Mesendoderm (in vitro differentiated cells): ENCODE measurements at regions not wholly inside any gene's neighbourhood (a gene's known extent, or its start where the extent isn't known, plus 50 kb on each side); places are given as distances from the start of the nearest gene placed in this dataset.

Source experiments
- DNase-seq: peaks from one replicate; pipeline ENCODE4 v3.0.0; 2013
- H2AK5ac ChIP-seq: 2 replicates; pipeline ENCODE4 v1.6.1; 2013; ENCODE audit warnings: low read length, inconsistent platforms
- H2BK120ac ChIP-seq: 2 replicates; pipeline ENCODE4 v1.6.1; 2013; ENCODE audit warnings: low read depth, mild to moderate bottlenecking, low read length, moderate library complexity, mixed read lengths
- H2BK15ac ChIP-seq: replicated peaks from 2 replicates; pipeline ENCODE4 v1.6.1; 2013; ENCODE audit warnings: low read depth, mild to moderate bottlenecking, moderate library complexity
- H2BK5ac ChIP-seq: 2 replicates; pipeline ENCODE4 v1.6.1; 2013; ENCODE audit warnings: low read length, inconsistent platforms
- H3K18ac ChIP-seq: 2 replicates; pipeline ENCODE4 v1.6.1; 2013; ENCODE audit warnings: mild to moderate bottlenecking, low read length, mixed read lengths
- H3K23ac ChIP-seq: one replicate; pipeline ENCODE4 v1.6.1; 2013; ENCODE audit warnings: low read length
- H3K27ac ChIP-seq: 2 replicates; pipeline ENCODE4 v1.5.1; 2013; ENCODE audit warnings: low read depth, mild to moderate bottlenecking, inconsistent platforms, low read length, moderate library complexity
- H3K27me3 ChIP-seq: 2 replicates; pipeline ENCODE4 v1.6.1; 2013; ENCODE audit warnings: low read length, control low read depth, mild to moderate bottlenecking, inconsistent platforms; ENCODE audit not compliant: insufficient read depth, poor library complexity
- H3K36me3 ChIP-seq: 2 replicates; pipeline ENCODE4 v1.6.1; 2013; ENCODE audit warnings: low read length, inconsistent platforms; ENCODE audit not compliant: control insufficient read depth, insufficient read depth
- H3K4ac ChIP-seq: one replicate; pipeline ENCODE4 v1.6.1; 2013; ENCODE audit warnings: low read depth, mild to moderate bottlenecking, low read length, moderate library complexity
- H3K4me1 ChIP-seq: 2 replicates; pipeline ENCODE4 v1.6.1; 2013; ENCODE audit warnings: low read depth, low read length, inconsistent platforms; ENCODE audit not compliant: control insufficient read depth
- H3K4me2 ChIP-seq: 2 replicates; pipeline ENCODE4 v1.6.1; 2013; ENCODE audit warnings: low read length
- H3K4me3 ChIP-seq: 2 replicates; pipeline ENCODE4 v1.5.1; 2013; ENCODE audit warnings: mild to moderate bottlenecking, low read length
- H3K56ac ChIP-seq: one replicate; pipeline ENCODE4 v1.6.1; 2013; ENCODE audit warnings: low read length
- H3K79me1 ChIP-seq: 2 replicates; pipeline ENCODE4 v1.6.1; 2013; ENCODE audit warnings: low read length, inconsistent platforms
- H3K79me2 ChIP-seq: 2 replicates; pipeline ENCODE4 v1.6.1; 2013; ENCODE audit warnings: mild to moderate bottlenecking, low read length; ENCODE audit not compliant: control insufficient read depth, insufficient read depth
- H3K9ac ChIP-seq: 2 replicates; pipeline ENCODE4 v1.6.1; 2013; ENCODE audit warnings: low read length, inconsistent platforms
- H4K5ac ChIP-seq: one replicate; pipeline ENCODE4 v1.6.1; 2013; ENCODE audit warnings: low read length
- H4K8ac ChIP-seq: one replicate; pipeline ENCODE4 v1.6.1; 2013; ENCODE audit warnings: low read depth, mild to moderate bottlenecking, control low read depth, low read length, moderate library complexity
- WGBS: extraction: QIAGEN DNeasy Blood & Tissue Kit; methylation state at CpG from one replicate; pipeline ENCODE4 v1.1.7; 2013; ENCODE audit warnings: low lambda C conversion rate, missing lambda C conversion rate; ENCODE audit not compliant: insufficient coverage; ENCODE audit errors: extremely low coverage; 5-methylcytosine and 5-hydroxymethylcytosine counted together

- WGBS: no CpG with 5 or more reads among the region's 1 CpG
- H3K36me3 ChIP-seq: no peaks in the 10 kb centered on the region
- H4K8ac ChIP-seq: no peak overlapping the region
- no peak overlapping the region for H2BK120ac ChIP-seq
- H2AK5ac ChIP-seq: no peak overlapping the region
- no peaks in the 10 kb centered on the region for H3K27me3 ChIP-seq
- H3K23ac ChIP-seq: no peak overlapping the region
- no peaks in the 10 kb centered on the region for H3K79me1 ChIP-seq
- H3K27ac ChIP-seq: no peak overlapping the region
- H3K4me2 ChIP-seq: no peak overlapping the region
- no peak overlapping the region for H3K18ac ChIP-seq
- H3K56ac ChIP-seq: no peak overlapping the region
- no peak overlapping the region for H4K5ac ChIP-seq
- no peak overlapping the region for H2BK5ac ChIP-seq
- no peak overlapping the region for H3K4ac ChIP-seq
- H3K9ac ChIP-seq: no peak overlapping the region
- H2BK15ac ChIP-seq: no peak overlapping the region
- H3K79me2 ChIP-seq: no peaks in the 10 kb centered on the region
- no peaks in the 10 kb centered on the region for H3K4me1 ChIP-seq
- DNase-seq: no peak
- H3K4me3 ChIP-seq: no peak overlapping the region
Measured at GRCh38 chrX:111020283-111020682, 75.7 kb upstream of the PAK3 start.

GRCh38 chrX:111013778-111014455 is 82.1 kb upstream of the PAK3 start:
- DNase-seq: no peak
- no CpG with 5 or more reads among the region's 3 CpGs for WGBS

GRCh38 chrX:111010111-111010510 is 85.9 kb upstream of the PAK3 start:
- H3K56ac ChIP-seq: no peak overlapping the region
- H2BK15ac ChIP-seq: no peak overlapping the region
- H3K79me2 ChIP-seq: no peaks in the 10 kb centered on the region
- no peak overlapping the region for H3K23ac ChIP-seq
- no peak overlapping the region for H3K9ac ChIP-seq
- H2AK5ac ChIP-seq: no peak overlapping the region
- no peaks in the 10 kb centered on the region for H3K27me3 ChIP-seq
- DNase-seq: peak; percentile 10
- no peak overlapping the region for H4K5ac ChIP-seq
- no peaks in the 10 kb centered on the region for H3K36me3 ChIP-seq
- no peak overlapping the region for H3K4me2 ChIP-seq
- WGBS: no CpG with 5 or more reads among the region's 3 CpGs
- no peak overlapping the region for H3K18ac ChIP-seq
- H2BK120ac ChIP-seq: no peak overlapping the region
- no peak overlapping the region for H3K4me3 ChIP-seq
- no peak overlapping the region for H3K4ac ChIP-seq
- H2BK5ac ChIP-seq: no peak overlapping the region
- no peaks in the 10 kb centered on the region for H3K4me1 ChIP-seq
- no peak overlapping the region for H3K27ac ChIP-seq
- no peak overlapping the region for H4K8ac ChIP-seq
- no peaks in the 10 kb centered on the region for H3K79me1 ChIP-seq

More at GRCh38 chrX:111013778-111014455, 82.1 kb upstream of the PAK3 start:
- H2AK5ac ChIP-seq: no peak overlapping the region
- H3K4me1 ChIP-seq: no peaks in the 10 kb centered on the region
- no peak overlapping the region for H3K4ac ChIP-seq
- H3K23ac ChIP-seq: no peak overlapping the region
- H3K79me2 ChIP-seq: no peaks in the 10 kb centered on the region
- H3K27ac ChIP-seq: no peak overlapping the region
- H4K5ac ChIP-seq: no peak overlapping the region
- no peaks in the 10 kb centered on the region for H3K79me1 ChIP-seq
- H3K56ac ChIP-seq: no peak overlapping the region
- no peak overlapping the region for H3K4me2 ChIP-seq
- no peak overlapping the region for H3K18ac ChIP-seq
- H3K27me3 ChIP-seq: no peaks in the 10 kb centered on the region
- H3K4me3 ChIP-seq: no peak overlapping the region
- no peak overlapping the region for H2BK15ac ChIP-seq
- H2BK120ac ChIP-seq: no peak overlapping the region
- H3K36me3 ChIP-seq: no peaks in the 10 kb centered on the region
- H3K9ac ChIP-seq: no peak overlapping the region
- no peak overlapping the region for H2BK5ac ChIP-seq
- no peak overlapping the region for H4K8ac ChIP-seq

- no peaks in the 10 kb centered on the region for H3K36me3 ChIP-seq
- H4K8ac ChIP-seq: no peak overlapping the region
- WGBS: no CpG with 5 or more reads among the region's 3 CpGs
- H2BK120ac ChIP-seq: no peak overlapping the region
- no peaks in the 10 kb centered on the region for H3K27me3 ChIP-seq
- H2BK5ac ChIP-seq: no peak overlapping the region
- no peak overlapping the region for H3K4me2 ChIP-seq
- no peak overlapping the region for H3K56ac ChIP-seq
- H2BK15ac ChIP-seq: no peak overlapping the region
- H3K4me3 ChIP-seq: no peak overlapping the region
- H3K18ac ChIP-seq: no peak overlapping the region
- H3K23ac ChIP-seq: no peak overlapping the region
- DNase-seq: no peak
- H3K4me1 ChIP-seq: no peaks in the 10 kb centered on the region
- H3K79me2 ChIP-seq: no peaks in the 10 kb centered on the region
- H2AK5ac ChIP-seq: no peak overlapping the region
- no peak overlapping the region for H4K5ac ChIP-seq
- no peak overlapping the region for H3K9ac ChIP-seq
- H3K79me1 ChIP-seq: no peaks in the 10 kb centered on the region
- H3K4ac ChIP-seq: no peak overlapping the region
- no peak overlapping the region for H3K27ac ChIP-seq
Measured at GRCh38 chrX:111009256-111009655, 86.7 kb upstream of the PAK3 start.

GRCh38 chrX:111008126-111008525 is 87.9 kb upstream of the PAK3 start:
- H3K18ac ChIP-seq: no peak overlapping the region
- WGBS: no CpG with 5 or more reads among the region's 2 CpGs
- no peak overlapping the region for H3K23ac ChIP-seq
- no peaks in the 10 kb centered on the region for H3K79me1 ChIP-seq
- H4K8ac ChIP-seq: no peak overlapping the region
- no peak overlapping the region for H2BK120ac ChIP-seq
- H4K5ac ChIP-seq: no peak overlapping the region
- DNase-seq: no peak
- H3K4me3 ChIP-seq: no peak overlapping the region
- no peak overlapping the region for H3K27ac ChIP-seq
- no peak overlapping the region for H3K4ac ChIP-seq
- H2BK15ac ChIP-seq: no peak overlapping the region
- H2BK5ac ChIP-seq: no peak overlapping the region
- no peak overlapping the region for H3K4me2 ChIP-seq
- H3K27me3 ChIP-seq: no peaks in the 10 kb centered on the region
- no peak overlapping the region for H3K56ac ChIP-seq
- H2AK5ac ChIP-seq: no peak overlapping the region
- H3K9ac ChIP-seq: no peak overlapping the region
- H3K4me1 ChIP-seq: no peaks in the 10 kb centered on the region
- no peaks in the 10 kb centered on the region for H3K36me3 ChIP-seq
- no peaks in the 10 kb centered on the region for H3K79me2 ChIP-seq

GRCh38 chrX:111007238-111007637 is 88.8 kb upstream of the PAK3 start:
- no peaks in the 10 kb centered on the region for H3K36me3 ChIP-seq
- no peak overlapping the region for H3K4me2 ChIP-seq
- H4K8ac ChIP-seq: no peak overlapping the region
- H3K18ac ChIP-seq: no peak overlapping the region
- no peaks in the 10 kb centered on the region for H3K4me1 ChIP-seq
- no peaks in the 10 kb centered on the region for H3K79me2 ChIP-seq
- no peak for DNase-seq
- H4K5ac ChIP-seq: no peak overlapping the region
- H3K23ac ChIP-seq: no peak overlapping the region
- H2BK15ac ChIP-seq: no peak overlapping the region
- no peak overlapping the region for H3K4me3 ChIP-seq
- no peak overlapping the region for H2BK5ac ChIP-seq
- no peak overlapping the region for H3K27ac ChIP-seq
- no CpG with 5 or more reads among the region's 1 CpG for WGBS
- no peaks in the 10 kb centered on the region for H3K27me3 ChIP-seq
- H3K56ac ChIP-seq: no peak overlapping the region
- no peak overlapping the region for H2BK120ac ChIP-seq
- H3K4ac ChIP-seq: no peak overlapping the region
- no peak overlapping the region for H2AK5ac ChIP-seq
- H3K9ac ChIP-seq: no peak overlapping the region
- no peaks in the 10 kb centered on the region for H3K79me1 ChIP-seq
